NB4 (cell line): ENCODE measurements at regions not wholly inside any gene's neighbourhood (a gene's known extent, or its start where the extent isn't known, plus 50 kb on each side); places are given as distances from the start of the nearest gene placed in this dataset.

ENCODE experiments used
- DNase-seq: peaks from one replicate; pipeline ENCODE4 v3.0.0; 2010; ENCODE audit warnings: low read depth
- H3K4me3 ChIP-seq: one replicate; pipeline ENCODE4 v1.5.1; 2011; ENCODE audit warnings: mild to moderate bottlenecking, low read depth, low read length, moderate library complexity
- MYC ChIP-seq: IDR thresholded peaks from 2 replicates; pipeline ENCODE4 v1.6.1; 2011; ENCODE audit warnings: low read depth, low read length
- POLR2A ChIP-seq: IDR thresholded peaks from 2 replicates; pipeline ENCODE4 v1.6.1; 2011; ENCODE audit warnings: mild to moderate bottlenecking; ENCODE audit not compliant: insufficient read length; ENCODE audit errors: extremely low read depth
- TF ChIP-seq, protein P1 (sequence below): IDR thresholded peaks from one replicate; pipeline ENCODE4 v1.5.1; 2012; ENCODE audit warnings: low read depth, low read length
- TF ChIP-seq, protein P2 (sequence below): IDR thresholded peaks from 2 replicates; pipeline ENCODE4 v1.6.1; 2011; ENCODE audit warnings: low read depth, low read length

DNA sequence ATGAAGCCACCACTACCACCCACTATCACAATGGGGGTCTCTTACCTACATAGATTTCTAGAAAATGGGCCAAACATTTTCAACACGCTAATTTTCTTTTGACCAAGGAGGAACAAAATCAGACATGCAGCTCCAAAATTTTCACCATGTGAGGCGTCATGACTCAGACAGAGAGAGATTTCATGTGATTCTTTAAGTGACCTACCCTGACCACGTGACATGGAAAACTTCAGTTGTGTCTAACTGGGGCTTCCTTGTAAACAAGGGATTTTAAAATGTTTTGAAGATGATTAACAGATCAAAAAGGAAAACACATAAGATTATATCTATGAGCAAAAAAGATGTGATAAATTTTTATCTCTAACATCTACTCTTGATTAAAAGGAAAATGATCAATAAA is 199.2 kb downstream of the TBXT start:
- no peak for DNase-seq
- no peak overlapping the region for H3K4me3 ChIP-seq
- TF ChIP-seq MYC (no peak), POLR2A (no peak)
- TF ChIP-seq, protein P1, sequence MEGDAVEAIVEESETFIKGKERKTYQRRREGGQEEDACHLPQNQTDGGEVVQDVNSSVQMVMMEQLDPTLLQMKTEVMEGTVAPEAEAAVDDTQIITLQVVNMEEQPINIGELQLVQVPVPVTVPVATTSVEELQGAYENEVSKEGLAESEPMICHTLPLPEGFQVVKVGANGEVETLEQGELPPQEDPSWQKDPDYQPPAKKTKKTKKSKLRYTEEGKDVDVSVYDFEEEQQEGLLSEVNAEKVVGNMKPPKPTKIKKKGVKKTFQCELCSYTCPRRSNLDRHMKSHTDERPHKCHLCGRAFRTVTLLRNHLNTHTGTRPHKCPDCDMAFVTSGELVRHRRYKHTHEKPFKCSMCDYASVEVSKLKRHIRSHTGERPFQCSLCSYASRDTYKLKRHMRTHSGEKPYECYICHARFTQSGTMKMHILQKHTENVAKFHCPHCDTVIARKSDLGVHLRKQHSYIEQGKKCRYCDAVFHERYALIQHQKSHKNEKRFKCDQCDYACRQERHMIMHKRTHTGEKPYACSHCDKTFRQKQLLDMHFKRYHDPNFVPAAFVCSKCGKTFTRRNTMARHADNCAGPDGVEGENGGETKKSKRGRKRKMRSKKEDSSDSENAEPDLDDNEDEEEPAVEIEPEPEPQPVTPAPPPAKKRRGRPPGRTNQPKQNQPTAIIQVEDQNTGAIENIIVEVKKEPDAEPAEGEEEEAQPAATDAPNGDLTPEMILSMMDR, result no peak
- TF ChIP-seq, protein P2, sequence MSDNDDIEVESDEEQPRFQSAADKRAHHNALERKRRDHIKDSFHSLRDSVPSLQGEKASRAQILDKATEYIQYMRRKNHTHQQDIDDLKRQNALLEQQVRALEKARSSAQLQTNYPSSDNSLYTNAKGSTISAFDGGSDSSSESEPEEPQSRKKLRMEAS, result no peak

DNA sequence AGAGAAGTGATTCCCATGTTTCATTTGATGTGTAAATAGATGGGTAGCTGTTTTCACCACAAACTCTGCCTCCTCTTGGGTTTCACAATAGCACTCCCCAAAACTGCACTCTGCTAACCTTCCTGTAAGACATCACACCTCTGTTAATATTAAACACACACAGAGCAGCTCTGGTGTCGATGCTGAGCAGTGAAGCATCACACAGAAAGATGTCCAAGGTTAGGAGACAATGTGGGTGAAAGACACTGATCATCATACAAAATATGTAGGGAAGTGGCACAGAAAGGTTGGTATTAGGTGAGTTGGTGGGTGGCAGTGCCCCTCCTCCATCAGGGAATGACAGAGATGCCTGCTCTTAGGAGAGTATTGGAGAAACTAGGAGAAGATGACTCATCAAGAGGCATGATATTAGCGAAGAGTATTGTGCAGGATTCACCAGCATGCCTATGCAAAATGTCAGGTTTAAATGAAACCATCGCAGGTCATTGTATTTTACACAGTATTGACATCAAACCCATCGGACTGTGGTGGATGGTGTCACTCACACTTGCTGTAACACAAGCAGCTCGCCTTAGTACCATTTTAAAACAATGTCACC is 199.7 kb downstream of the TBXT start:
- TF ChIP-seq, protein P2, result no peak
- TF ChIP-seq POLR2A, result no peak
- TF ChIP-seq, protein P1, result no peak
- TF ChIP-seq MYC, result no peak
- no peak for DNase-seq
- H3K4me3 ChIP-seq, result no peak overlapping the region

DNA sequence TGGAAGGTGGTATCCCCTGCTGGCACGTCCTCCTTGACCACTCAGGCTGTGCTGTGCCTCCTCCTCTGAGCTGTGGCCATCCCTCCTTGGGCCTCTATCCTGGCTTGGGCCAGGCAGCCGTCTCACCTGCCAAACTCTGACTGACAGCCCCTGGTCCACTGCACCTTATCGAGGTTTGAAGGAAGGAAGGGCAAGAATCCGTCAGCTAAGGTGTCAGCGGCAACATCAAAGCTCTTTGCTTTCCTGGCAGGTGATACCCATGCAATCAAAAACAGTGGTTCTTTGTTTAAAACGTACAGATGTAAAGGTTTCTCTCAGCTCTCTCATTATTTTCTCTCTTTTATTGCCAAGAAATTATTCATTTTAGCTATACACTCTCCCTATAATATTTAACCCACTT is 203.9 kb downstream of the TBXT start:
- no peak for DNase-seq
- TF ChIP-seq, protein P2, result no peak
- TF ChIP-seq, protein P1, result no peak
- no peak for TF ChIP-seq POLR2A
- no peak for TF ChIP-seq MYC
- H3K4me3 ChIP-seq, result no peak overlapping the region

DNA sequence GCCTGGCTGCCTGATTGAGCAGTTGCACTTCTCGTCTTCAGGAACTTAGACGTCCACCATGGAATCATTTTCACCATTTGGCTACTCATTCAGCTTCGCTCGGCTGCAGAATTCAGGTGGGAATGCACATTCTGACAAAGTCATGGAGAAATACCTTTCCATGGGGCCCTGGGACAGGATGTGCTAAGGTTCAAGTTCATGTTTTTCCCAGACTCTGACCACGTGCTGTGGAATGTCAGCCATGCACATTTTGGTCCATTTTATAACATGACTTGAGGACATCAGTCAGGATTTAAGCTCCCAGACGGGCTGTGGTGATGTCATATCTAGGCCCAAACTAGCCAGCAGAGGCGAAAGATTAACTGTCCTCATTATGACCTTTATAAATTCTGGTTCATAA is 205.3 kb downstream of the TBXT start:
- DNase-seq, result no peak
- no peak overlapping the region for H3K4me3 ChIP-seq
- TF ChIP-seq, protein P2, result no peak
- TF ChIP-seq, protein P1, result no peak
- TF ChIP-seq MYC (no peak), POLR2A (no peak)

DNA sequence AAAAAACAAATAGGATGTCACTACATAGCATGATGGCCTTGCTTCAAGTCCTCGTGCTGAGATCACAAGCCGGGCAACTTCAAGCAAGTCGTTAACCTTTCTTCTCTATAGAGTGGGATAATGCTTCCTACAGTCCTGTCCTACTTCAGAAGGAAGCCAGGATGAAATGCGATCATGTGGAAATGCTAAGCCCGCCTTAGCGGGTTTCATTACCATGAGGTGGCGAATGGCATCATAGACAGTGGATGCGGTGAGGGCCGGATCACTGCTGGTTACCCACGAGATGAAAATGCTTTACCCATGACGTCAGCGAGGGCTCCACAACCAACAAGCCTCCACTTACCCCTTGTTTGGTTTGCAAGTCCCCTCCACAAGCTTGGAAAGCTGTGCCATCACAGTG is 206.4 kb downstream of the TBXT start:
- TF ChIP-seq POLR2A, result no peak
- TF ChIP-seq MYC, result no peak
- TF ChIP-seq, protein P1, result no peak
- TF ChIP-seq, protein P2, result no peak
- H3K4me3 ChIP-seq, result no peak overlapping the region
- no peak for DNase-seq

DNA sequence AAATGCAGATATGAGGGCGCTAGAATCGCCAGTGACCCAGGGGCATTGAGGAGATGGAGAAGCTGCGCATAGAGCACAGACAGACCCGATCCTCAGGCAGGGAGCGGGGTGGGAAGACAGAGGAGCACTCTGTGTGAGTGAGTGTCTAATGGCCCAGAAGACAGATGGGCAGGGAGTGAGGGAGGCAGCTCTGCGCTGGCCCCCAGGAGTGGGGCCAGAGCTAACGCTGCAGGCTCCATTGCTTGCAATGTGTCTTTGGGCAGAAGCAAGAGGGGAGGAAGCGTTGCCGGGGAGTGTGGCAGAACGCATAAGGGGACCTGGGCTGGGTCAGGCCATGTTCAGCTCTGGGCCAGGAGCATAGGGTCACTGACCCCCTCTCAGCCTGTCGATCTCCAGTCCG is 207.0 kb downstream of the TBXT start:
- no peak for DNase-seq
- TF ChIP-seq MYC (no peak), POLR2A (no peak)
- TF ChIP-seq, protein P1, result no peak
- TF ChIP-seq, protein P2, result no peak
- no peak overlapping the region for H3K4me3 ChIP-seq
